ENCODE measurements at regions not wholly inside any gene's neighbourhood (a gene's known extent, or its start where the extent isn't known, plus 50 kb on each side); places are given as distances from the start of the nearest gene placed in this dataset.

DNA sequence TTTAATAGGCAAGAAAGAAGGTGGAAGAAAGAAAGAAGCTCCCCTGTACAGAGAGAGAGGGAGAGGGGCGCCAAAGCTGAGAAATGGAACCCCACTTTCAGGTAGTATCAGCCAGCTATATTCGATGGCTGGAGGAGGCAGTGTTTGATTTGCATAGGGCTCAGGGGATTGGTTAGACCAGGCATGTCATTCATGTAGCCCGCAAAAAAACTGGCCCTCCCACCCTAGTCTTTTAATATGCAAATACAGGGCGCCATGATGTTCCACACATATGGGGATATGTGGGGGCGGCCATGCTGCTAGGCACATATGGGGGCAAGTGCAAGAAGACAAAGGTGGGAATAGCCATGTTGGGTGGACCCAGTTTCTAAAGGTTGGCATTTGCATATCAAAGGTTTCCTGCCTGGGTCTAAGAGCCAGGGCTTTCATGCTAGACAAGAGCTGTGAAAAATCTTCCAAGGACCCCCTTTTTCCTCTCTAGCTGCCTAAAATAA lies 174.4 kb upstream of the ADRA1B start:
- DNase-seq (ENCODE audit: low read depth in 2 of 2, low spot score in 1 of 2), result no peak

DNA sequence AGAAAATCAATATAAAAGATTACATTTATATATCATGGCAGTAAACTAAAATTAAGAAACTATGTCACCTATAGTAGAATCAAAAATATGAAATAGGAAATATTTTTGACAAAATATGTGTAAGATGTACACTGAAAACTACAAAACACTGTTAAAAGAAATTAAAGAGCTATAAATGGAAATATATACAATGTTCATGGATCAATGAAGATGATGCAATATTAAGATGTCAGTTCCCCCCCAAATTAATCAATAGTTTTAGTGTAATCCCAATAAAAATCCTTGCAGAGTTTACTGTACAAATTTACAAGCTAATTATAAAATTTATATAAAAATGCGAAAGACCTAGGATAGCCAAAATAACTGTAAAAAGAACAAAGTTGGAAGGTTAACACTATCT lies 173.0 kb upstream of the ADRA1B start:
- no peak for DNase-seq (ENCODE audit: low read depth in 2 of 2, low spot score in 1 of 2)

DNA sequence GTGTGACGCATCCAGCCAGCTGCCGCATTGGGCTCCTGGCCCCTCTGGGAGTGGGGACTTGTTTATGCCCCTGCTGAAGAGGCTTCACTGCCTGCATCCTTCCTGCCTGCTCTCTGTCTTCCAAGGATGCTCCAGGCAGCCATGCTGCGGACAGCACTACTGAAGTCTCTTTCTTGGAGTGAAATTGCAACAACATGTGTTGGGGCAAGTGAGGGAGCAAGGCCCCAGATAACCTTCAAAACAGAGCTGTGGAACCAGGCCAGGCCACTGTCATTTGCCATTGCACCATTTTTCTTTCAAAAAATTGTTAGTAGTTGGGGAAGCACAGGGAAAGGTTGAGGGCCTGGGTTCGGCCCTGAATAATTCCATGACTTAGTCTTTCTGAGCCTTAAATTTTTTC lies 169.6 kb upstream of the ADRA1B start:
- DNase-seq (ENCODE audit: low read depth in 2 of 2, low spot score in 1 of 2), result no peak

DNA sequence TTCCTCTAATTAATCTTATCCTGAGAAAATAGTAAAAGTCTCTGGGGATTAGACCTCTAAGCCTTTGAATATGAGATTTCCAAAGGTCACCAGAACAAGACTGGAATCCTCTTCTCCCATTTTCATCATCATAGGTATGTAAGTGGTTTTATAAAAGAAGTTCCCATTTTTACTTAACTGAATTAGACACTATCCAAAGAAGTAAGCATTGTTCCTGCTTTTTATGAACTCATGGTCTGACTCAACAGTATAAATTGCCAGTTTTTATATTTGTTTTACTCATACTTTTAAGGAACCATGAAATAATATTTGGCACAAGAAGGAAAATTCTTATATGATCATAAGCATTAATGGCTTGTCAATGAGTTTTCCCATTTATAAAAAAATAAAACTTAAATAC lies 167.1 kb upstream of the ADRA1B start:
- no peak for DNase-seq (ENCODE audit: low read depth in 2 of 2, low spot score in 1 of 2)

DNA sequence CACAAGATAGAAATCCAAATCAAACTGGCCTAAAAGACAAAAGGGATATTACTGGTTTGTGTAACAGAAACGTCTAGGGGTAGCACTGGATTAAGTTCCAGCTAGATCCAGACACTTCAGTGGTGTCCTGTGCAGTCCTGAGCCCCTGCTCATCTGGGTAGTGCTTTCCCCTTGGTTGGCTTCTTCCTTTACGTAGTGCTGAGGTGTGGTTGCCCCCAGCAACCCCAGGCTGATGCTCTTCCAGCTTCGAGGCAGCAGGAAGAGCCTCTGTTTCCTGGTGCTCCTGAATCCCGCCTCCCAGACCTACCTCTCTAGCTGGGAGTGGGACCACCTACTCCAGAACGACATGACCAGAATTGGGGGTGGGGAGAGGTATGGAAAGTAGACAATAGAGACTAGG lies 166.1 kb upstream of the ADRA1B start:
- no peak for DNase-seq (ENCODE audit: low read depth in 2 of 2, low spot score in 1 of 2)

DNA sequence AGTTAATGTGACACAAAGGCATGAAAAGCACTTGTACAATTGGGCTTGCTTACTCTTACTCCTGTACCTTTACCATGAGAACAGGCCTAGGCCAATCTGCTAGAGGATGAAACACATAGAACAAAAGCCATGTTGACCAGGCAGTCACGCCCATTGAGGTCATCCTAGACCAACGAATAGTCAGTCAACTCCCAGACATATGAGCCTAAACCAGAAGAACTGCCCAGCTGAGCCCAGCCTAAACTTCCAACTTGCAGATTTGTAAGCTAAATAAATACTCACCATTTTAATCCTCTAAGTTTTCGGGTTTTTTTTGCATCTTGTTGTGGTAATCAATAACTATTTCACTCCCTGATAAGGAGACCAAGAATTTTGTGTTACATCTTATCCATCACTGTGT lies 164.8 kb upstream of the ADRA1B start:
- DNase-seq (ENCODE audit: low read depth in 2 of 2, low spot score in 1 of 2), result no peak

DNA sequence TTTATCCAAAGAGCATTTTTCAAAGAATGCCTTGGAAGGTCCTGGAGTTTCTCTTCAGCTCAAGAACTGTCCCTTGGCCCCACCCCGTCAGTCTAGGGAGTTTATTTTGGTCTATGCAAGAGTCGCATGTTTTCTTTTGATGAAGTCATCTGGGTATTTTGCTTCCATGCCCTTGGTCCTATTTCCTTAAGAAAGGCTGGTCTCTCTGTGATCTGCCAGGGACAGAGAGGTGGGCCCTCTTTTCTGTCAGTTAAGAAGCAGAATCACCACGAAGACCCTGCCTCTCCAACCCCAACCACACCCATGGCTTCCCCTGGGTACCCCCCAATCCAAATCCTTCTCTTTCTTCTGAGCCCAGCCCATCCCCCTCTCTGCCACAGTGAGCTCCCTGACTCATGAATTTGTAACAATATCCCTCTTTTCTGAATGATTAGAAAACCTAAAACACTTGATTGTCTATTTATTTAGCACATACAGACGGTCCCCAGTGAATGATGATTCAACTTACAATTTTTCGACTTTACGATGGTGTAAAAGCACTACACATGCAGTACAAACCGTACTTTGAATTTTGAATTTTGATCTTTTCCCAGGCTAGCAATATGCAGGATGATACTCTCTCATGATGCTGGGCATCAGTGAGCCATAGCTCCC lies 163.5 kb upstream of the ADRA1B start:
- DNase-seq (ENCODE audit: low read depth in 2 of 2, low spot score in 1 of 2), result no peak

DNA sequence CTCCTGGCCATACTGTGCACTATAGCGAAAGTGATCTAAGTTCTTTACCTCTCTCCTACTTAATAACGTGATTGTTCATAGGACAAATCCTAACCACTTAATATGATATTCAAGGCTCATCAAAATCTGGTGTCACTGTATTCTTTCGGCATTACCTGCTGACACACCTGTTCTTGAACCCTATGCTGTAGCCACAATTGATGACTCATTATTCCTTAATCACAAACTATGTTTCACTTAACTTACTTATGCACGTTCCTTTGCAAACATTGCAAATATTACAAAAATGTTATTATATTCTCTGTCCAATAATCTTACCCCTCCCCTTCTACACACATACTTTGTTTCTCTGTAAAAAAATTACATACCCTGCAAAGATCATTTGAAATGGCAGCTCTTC lies 158.1 kb upstream of the ADRA1B start:
- DNase-seq (ENCODE audit: low read depth in 2 of 2, low spot score in 1 of 2), result no peak

DNA sequence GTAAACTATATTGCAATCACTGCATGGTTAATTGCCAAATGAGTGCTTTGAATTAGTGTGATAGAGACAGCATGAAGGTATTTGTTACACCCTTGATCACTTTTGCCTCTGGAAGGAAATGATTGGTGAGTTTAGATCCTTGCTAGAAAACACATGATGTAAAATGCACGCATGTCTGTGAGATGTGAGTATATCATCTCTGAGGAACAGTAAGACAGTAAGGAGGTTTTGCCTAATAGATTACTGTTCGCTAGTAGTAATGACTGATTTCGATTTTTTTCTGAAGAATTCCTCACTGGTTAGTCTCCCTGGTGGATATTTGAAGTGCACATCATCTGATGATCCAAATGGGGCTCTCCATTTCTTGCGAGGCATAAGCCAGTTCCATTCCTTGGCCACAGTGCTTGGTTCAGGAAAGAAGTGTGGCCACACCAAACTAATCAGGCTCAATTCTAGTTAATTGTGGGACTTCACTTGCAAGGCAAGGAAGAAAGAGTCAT lies 156.4 kb upstream of the ADRA1B start:
- DNase-seq (ENCODE audit: low read depth in 2 of 2, low spot score in 1 of 2), result no peak

DNA sequence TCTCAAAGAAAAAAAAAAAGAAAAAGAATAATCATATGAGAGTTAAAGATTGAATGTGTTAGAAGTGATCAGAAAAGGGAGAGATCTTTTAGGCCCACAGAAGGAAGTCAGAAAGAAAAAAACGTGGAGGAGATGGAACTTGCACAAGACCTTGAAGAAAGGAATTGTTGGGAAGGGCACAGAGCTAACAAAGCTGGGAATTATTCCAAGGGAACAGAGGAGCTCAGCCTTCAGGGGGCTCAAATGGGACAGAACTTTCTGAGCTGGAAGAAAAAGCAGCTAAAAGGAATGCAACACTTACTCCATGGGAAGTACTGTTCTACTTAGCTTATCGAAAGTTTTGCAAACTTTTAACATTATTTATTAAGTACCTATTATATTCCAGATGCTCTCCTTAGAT lies 153.4 kb upstream of the ADRA1B start:
- no peak for DNase-seq (ENCODE audit: low read depth in 2 of 2, low spot score in 1 of 2)

DNA sequence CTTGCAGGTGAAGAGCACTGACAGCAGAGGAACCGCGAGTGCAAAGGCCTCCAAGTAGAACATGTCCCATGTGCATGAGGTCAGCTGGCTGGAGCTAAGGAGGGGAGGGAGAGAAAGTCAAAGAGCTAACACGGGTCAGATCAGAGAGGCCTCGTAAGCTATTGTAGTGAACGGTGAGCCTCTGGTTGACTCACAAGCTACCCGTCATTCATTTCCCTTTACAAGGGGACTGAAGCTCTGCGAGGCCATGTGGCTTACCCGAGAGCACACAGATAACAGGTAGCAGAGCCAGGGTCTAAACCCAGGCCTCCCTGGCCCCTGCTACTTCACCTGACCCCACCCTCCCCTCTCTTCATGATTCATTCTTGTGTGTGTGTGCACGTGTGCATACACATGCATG lies 152.7 kb upstream of the ADRA1B start:
- no peak for DNase-seq (ENCODE audit: low read depth in 2 of 2, low spot score in 1 of 2)

DNA sequence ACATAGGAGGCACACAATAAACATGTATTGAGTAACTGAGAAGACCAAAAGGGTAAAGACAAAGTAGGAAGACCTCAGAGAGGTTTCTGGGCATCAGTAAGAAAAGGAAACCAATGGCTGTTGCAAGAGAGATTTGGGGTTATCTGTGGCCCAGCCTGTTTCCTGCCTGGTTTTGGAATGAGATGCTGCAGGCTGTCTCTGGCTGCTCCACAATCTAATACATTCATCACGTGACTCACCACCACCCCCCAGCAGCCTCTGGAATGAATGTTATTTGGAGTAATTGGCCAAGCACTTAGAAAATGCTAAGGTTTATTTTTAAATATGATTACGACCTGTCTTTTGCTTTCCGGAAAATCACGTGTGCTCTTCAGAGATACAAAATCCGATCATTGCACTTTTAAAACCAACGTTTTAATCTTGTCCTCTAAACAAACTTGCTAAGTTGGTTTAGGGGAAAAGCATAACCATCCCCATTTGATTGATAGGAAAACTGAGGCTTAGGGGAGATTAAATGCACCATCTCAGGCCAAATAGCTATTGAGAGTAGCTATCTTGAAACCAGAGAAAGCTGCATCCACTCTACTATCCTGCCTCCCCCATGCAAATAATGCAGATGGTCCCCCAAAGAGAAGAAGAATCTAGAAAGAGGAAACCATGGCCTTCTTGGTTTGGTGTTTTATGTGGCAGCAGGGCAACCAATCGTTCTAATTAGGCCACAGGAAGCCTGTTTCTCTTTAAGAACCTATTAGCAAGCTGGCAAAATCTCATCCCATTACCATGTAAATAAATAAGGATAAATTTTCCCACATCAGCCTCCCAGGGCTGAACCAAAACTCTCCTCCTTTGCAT lies 151.8 kb upstream of the ADRA1B start:
- no peak for DNase-seq (ENCODE audit: low read depth in 2 of 2, low spot score in 1 of 2)

DNA sequence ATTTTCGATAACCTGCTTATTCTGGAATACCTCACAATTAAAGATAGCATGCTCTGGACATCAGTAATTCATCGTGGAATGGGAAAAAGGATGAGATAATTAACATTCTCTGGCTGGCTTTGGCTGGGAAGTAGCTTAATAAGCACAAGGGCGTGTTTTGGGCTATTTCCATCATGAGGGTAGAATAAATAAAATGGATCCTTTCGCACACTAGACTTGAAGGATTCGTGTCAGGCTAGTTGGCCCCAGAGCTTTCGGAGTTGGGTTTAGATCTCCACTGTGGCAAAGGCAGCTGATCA lies 151.2 kb upstream of the ADRA1B start:
- no peak for DNase-seq (ENCODE audit: low read depth in 2 of 2, low spot score in 1 of 2)

DNA sequence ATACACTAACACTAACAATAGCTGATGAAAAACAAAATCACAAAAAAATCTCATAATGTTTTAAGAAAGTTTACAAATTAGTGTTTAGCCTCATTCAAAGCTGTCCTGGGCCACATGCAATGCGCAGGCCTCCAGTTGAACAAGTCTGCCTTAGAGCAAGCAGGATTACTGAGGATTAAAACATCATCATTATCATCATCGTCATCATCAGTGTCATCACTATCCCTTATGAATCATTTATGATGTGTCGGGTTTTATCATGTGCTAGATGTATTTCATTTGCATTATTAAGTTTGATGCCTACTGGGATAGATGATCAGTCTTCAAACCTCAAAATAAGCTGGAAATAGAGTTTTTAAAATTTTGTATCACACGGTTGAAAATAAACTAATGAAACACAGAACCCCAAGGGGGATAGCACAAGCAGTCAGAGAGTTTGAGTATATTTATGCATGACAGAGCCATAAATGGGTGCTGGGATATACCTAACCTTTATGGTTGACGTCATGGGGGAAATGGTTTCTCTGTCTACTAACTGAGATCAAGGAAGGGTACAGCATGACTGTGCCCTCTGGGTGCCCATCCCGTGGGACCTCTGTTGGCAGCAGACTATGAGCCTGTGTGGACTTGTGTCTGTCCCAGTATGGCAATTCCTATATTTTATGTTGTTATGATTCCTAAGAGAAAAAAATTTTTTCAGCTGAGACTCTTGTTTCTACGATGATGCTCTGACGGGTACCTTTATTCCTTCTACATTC lies 150.3 kb upstream of the ADRA1B start:
- DNase-seq (ENCODE audit: low read depth in 2 of 2, low spot score in 1 of 2), result no peak

DNA sequence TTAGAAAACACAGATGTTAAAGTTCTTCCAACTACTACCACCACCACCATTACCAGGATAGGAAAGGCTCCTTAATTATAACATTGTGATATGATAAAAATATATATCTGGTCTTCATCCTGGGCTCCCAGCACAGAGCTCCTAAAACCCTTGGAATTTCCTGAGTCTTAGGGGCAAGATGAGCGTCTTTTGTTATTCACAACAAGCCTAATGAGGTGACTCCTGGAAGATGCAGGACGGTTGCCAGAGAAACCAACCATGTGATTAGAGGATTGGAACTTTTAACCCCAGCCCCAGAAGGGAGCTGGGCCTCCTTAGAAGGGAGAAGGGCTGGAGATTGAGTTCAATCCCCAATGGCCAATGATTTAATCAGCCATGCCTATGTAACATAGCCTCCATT lies 148.0 kb upstream of the ADRA1B start:
- DNase-seq (ENCODE audit: low read depth in 2 of 2, low spot score in 1 of 2), result no peak

DNA sequence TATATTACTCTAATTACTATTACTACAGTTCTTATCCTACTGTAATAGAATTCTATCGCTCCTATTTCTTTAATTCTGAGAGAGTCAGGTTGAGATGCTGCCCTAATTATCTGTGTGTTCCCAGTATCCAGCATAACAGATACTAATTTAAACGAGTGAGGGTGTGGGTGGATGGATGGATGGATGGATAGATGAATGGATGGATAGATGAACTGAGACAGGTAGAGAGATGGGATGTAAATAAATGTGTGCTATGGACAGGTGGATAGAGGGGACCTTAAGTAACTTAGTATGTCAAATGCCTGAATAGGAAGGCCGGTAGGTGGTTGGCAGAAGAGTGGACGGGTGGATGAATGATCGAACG lies 143.6 kb upstream of the ADRA1B start:
- DNase-seq (ENCODE audit: low read depth in 2 of 2, low spot score in 1 of 2), result no peak

DNA sequence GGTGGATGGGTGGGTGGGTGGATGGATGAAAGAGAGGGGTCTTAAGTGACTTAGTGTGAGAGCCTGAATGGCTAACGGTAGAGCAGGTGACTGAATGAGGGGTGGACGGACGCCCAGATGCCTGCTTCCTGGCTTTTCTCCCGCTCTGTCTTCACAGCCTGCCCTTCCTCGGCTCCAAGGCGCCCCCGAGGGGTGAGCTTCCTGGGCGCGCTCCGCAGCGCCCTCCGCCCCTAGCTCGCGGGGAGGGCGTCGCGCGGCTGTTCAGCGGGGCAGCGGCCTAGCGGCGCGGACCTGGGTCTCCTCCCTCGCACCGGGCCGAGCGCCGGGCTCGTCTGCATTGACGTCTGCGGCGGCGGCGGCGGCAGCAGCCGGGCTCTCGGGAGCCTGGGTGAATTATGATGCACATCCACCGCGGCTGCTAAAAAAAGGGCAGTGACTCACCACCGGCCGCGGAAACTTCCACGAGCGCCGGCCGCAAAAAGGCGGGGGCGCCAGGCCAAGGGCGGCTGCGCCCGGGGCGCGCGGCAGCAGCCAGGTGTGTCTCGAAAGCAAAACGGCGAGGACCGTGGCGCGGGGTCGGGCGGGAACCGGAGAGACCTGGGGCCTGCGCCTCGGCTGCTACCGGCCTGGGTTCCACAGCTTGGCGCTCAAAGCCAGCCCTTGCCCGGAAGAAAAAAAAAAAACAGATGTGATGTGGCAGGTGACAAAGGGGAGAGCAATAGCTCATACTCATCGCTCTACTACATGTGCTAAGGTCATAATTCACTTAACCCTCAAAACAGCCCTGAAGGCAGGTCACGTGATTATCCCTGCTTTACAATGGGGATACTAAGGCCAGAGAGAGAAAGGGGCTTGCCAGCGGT lies 143.0 kb upstream of the ADRA1B start:
- DNase-seq (ENCODE audit: low read depth in 2 of 2, low spot score in 1 of 2), result peak; percentile 28 to 37

DNA sequence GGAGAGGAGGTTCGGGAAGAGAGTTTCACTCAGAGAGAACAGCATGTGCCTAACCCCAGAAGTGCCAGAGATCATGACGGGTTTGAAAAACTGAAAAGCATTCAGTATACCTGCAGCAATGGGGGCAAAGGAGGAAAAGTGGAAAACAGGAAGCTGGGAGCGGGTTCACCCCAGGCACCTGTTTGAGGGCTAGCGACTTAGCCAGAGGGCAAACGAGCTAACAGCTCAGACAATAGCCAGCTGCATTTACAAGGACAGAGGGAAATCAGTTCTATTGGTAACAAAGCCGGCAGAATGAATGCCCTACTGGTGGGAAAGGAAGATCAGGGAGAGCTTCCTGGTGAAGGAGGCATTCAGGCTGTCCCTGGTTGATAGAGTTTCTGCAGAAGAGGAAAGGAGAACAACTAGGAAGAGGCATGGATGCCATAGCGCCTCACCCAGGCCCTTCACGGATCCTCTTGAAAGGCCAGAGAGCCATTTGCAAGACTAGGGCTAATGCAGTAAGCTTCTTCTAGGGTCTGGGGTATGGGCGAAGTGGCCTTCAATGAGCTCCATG lies 141.7 kb upstream of the ADRA1B start:
- DNase-seq (ENCODE audit: low read depth in 2 of 2, low spot score in 1 of 2), result no peak

DNA sequence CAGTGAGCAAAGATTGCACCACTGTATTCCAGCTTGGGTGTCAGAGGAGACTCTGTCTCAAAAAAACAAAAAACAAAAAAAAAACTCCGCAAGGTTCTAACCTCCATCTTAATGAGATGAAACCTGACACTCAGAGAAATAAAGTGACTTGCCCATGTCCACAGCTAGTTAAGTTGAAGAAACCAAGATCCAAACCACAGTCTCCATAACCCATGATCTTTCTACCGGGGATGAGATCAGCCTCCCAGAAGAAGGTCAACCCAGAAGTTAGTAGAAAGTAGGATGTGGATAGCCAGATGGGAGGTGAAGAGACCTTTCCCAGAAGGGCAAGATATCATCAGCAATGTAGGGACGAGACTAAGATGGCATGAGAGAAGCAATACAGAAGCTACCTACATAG lies 140.4 kb upstream of the ADRA1B start:
- no peak for DNase-seq (ENCODE audit: low read depth in 2 of 2, low spot score in 1 of 2)

DNA sequence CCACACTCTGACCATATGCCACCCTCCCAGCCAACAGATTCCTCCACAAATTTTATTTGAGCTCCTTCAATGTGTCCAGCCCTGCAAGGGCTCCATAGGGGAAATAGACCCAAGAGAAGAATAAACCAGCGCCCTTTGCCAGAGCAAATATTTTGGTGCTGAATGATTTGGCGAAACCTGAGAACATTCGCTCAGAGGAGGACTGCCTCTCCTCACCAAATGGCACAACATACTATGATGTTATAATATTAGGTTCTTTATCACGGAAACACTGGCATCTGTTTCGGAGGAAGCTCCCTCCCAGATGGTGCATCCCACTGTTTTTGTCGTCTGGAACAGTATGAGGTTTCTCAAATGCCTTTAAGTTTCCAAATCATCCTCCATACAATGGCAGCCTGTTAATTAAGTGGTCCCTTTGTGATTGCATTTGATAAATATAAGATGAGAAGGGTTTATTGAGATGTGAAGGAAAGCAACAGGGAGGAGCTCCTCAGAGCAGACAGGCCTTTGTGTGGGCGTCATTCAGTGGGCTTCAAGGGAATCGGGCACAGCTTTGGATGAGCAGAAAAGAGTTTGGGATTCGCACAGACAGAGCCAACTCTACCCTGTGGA lies 139.1 kb upstream of the ADRA1B start:
- no peak for DNase-seq (ENCODE audit: low read depth in 2 of 2, low spot score in 1 of 2)
